Stimulated activated CD4-positive, alpha-beta T cell treated with anti-CD3 and anti-CD28 coated beads, Interleukin-2, amount 100 ng/mL, for 48 hours (primary cell): ENCODE measurements at regions not wholly inside any gene's neighbourhood (a gene's known extent, or its start where the extent isn't known, plus 50 kb on each side); places are given as distances from the start of the nearest gene placed in this dataset.
"Not testable (repeated sequence)": the region's sequence is repeated elsewhere in the genome, so short reads cannot be mapped to it uniquely, and the experiment has no call there.

Experiments used
- DNase-seq, 2 donors: peaks; one replicate each; pipeline ENCODE4 v3.0.0-alpha.2; 2020

DNA sequence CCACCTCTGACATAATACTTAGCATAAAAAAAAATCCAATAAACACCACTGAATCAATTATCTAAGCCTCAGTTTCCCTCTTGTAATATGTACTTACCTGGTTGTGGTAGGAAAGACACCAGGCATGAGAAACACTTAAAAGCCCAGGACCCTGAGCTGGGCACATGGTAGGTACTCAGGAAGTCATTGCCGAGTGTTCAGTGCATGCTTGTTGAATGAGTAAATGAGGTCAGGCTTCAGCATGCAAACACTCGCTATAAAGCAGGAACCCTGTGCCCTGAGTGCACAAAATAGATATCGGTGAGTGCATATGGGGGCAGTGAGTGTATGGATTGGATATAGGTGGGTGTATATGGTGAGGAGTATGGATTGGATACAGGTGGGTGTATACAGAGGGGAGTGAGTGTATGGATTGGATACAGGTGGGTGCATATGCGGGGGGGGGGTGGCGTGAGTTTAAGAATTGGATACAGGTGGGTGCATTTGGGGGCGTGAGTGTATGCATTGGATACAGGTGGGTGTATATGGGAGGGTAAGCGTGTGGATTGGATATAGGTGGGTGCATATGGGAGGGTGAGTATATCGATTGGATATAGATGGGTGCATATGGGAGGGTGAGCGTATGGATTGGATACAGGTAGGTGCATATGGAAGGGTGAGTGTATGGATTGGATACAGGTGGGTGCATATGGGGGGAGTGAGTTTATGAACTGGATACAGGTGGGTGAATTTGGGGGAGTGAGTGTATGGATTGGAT lies 194.3 kb upstream of the MSX2 start:
- DNase-seq = no peak

- no peak for DNase-seq
These were observed 192.6 kb upstream of the MSX2 start for GRCh38 chr5:174531782-174532191.

DNA sequence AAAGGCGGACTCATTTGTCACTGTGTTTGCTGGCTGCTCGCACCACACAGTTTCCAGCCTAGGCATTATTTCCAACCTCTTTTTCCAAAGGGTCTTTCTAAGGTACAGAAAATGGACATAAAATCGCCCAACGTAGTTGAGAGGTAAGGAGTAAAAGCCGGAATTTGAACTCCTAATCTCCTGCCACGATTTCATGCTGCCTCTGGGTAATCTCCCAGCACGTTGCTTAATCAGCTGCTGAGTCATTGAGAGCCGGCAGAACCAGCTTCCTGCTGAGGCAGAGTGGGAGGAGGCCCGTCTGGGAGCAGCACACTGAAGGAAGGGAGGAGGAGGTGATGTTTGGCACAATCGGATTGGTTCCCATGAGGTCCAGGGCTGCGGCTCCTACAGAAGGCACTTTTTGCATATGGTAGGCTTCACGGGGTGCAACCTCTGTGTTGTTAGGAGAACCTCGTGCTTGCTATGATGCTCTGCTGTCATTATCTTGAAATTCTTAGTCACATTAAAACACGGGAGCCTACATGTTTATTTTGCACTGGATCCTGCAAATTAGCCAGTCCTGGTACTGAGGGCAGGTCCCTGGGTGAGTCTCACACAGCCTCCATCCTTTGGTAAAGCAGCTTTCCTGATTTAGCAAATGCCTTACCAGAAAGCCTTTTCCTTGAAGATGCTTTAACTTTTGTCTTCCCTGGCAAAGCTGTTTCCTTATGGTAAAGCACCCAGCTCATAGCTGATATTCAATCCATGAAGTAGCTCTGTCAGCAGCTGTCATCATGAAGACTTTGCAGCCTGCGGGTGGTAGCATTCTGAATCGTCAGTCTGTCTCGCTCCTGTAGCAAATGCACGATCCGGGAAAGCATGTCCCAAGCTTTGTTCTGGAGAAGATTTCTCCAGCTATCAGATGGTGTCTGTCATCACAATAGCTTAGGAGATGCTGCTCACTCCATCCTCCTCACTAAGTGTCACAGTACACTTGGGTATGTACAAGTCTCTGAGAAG lies 191.6 kb upstream of the MSX2 start:
- DNase-seq = peak in 1 of 2 donors; percentile 4

DNA sequence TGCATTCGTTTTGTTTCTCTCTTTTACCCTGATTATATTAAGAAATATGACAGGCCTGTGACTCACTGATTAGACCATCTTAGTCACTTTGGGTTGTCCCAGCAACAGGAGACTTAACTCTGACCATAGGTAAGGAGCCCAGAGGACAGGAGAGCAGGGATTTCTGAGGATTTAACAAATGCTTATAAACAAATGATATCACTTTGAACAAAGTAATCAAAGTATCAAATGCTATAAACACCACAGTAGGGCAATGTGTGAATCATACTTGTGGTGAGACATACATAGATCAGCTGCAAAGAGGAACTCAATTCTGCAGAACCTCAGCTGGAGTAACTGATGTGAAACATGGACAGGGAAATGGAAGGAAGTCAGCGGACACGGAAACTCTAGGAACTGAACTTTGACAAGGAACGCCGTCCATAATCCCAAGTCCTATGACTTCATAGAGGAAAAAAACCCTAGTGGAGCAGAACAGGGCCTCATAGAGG lies 190.6 kb upstream of the MSX2 start:
- no peak for DNase-seq

DNA sequence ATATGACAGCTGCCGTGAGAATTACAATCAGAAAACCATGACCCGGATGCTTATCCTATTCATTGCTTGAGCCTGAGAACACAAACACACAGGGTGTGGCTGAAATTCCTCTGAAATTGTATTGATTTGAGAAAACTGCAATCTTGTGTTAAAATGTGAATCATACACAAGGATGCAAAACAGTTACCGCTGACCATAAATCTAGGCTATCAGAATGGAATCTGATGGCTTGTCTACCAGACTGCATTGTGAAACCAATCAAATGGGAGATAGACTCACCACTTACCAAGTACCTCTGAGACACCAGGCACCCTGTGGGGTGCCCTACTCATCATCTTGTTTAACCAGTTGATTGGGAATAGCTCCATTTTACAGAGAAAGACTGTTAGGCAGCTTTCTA lies 188.7 kb upstream of the MSX2 start:
- DNase-seq = no peak

- DNase-seq = not testable (repeated sequence)
These were observed 184.6 kb upstream of the MSX2 start for GRCh38 chr5:174539823-174540222.

- no peak for DNase-seq
These were observed 182.3 kb upstream of the MSX2 start for GRCh38 chr5:174542037-174542436.

- DNase-seq = no peak
These were observed 181.9 kb upstream of the MSX2 start for GRCh38 chr5:174542471-174542870.

DNA sequence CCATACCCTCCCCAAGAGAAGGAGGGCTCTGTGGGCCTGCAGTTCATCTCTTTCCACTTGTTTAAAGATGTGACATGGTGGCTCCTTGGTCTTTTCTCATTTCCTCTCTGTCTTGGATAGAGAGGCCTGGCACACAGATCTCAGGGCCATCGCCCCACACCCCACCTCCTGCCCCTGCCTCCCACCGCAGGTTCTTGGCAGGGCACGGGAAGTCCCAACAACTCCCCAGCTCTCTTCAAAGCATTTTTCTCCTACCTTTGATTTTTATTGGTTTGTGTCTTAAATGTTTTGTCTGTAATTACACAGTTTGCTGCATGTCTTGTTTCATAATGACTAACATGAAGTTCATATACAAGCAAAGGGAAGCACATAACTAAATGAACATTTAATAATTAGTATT lies 178.5 kb upstream of the MSX2 start:
- no peak for DNase-seq

GRCh38 chr5:174547814-174548213 lies 176.6 kb upstream of the MSX2 start:
- no peak for DNase-seq

DNA sequence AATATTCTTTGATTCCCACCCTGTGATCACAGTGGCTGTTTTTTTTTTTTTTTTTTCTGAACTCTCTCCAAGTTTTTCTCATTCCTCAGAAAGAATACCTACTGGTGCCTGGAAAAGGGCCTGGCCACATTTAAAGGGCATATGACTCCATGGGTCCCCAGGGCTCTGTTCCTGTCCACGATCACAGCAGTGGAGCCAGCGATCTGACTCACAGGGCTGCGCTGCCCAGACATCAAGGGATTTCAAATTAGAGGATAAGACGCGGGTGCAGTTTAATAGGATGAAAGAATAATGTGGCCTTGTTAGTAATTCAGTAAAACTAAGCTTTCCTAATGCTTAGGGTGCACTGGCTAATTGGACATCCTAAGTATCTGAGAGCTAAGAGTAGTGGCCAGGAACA lies 175.1 kb upstream of the MSX2 start:
- no peak for DNase-seq

- DNase-seq = no peak
These were observed 174.4 kb upstream of the MSX2 start for GRCh38 chr5:174550026-174550425.

- DNase-seq = no peak
These were observed 172.0 kb upstream of the MSX2 start for GRCh38 chr5:174552428-174552827.

DNA sequence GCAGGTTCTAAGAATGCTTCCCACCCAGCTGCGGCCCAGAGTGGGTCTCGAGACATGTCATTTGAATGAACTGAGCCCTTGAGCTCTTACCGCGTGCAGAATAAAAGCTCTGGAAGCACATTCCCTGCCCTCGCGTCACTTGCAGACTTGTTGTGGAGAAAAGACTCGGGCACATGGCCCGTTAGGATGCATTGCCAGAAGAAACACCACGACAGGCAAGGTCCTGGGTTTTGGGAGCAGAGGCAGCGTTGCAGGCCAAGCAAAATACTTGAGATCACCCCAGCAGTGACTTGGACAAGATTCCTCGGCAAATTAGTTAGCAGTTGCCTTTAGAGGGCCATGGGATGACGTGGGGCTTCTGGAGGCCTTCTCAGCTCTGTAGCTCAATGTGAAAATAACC lies 170.8 kb upstream of the MSX2 start:
- no peak for DNase-seq

GRCh38 chr5:174555726-174556125 lies 168.7 kb upstream of the MSX2 start:
- no peak for DNase-seq

GRCh38 chr5:174556756-174557155 lies 167.6 kb upstream of the MSX2 start:
- no peak for DNase-seq

DNA sequence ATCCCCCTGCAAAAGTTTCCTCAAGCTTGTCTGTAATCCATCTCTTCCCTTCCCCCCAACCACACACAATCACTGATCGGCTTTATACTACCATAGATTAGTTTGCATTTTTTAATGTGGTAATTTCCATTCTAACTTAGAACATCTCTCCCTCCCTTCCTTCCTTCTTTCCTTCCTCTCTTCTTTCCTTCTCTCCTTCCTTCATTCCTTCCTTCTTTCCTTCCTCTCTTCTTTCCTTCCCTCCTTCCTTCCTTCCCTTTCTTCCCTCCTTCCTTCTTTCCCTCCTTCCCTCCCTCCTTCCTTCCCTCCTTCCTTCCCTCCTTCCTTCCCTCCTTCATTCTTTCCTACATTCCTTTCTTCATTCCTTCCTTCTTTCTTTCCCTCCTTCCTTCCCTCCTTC lies 166.2 kb upstream of the MSX2 start:
- no peak for DNase-seq

DNA sequence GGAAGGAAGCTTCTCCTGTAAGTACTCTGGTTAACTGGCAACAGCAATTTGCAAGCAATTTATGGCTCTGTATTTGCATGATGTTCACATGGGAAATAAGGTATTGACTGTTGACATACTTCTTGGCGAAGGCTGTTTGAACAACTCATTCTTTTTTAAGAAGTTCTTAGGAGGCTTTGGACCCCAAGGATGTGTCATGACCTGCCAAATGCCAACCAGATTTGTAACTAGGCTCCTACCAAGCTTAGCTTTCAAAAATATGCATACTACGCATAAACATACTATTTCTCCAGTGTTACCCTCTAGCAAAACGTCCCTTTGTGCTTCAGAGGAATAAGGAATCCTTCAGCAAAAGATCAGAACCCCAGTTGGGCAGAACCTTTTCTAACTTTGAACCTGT lies 165.2 kb upstream of the MSX2 start:
- no peak for DNase-seq

- no peak for DNase-seq
These were observed 164.8 kb upstream of the MSX2 start for GRCh38 chr5:174559566-174560090.

DNA sequence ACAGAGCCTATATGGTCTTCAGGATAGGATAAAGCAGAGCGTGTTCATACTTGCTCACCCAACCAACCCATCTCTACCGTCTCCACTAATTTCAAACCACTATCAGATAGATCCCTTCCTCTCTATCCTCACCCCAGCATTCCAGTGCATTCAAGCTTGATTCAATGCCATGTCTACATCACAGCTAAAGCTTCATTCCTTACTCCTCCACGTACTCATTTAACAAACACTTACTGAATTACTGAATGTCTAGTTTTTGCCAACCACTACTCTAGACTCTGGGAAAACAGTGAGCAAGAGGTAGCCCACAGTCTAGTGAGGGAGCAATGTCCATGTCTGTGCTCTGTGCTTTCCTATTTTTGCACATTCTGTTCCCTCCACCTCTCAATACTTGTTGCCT lies 163.5 kb upstream of the MSX2 start:
- no peak for DNase-seq

DNA sequence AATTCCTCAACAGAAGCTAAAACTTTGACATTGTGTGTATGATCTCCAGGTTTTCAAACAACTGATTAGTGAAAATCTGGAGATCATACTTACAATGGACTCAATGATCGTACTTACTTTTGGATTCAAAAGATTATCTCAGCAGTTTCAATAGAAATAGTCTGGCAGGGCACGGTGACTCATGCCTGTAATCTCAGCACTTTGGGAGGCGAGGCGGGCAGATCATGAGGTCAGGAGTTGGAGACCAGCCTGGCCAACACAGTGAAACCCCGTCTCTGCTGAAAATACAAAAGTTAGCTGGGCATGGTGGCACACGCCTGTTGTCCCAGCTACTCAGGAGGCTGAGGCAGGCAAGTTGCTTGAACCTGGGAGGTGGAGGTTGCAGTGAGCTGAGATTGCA lies 161.3 kb upstream of the MSX2 start:
- not testable (repeated sequence) for DNase-seq

DNA sequence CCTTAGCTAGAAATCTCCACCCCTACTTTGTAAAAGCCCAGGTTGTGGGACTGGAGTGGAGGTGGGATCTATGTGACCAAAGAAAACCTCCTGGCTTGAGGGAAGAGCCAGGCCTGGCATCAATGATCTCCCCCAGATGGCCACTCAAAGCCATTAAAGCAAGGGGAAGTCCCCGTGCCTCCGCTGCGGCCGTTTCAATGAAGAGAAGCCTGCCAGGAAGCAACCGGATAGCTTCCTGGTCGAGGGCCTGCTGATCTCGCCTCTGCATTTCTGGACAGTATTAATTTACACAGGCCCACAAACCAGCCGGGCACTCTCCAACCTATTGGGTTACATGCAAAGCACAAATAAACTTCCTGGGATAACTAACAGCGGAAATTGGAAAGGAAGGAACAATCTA lies 160.5 kb upstream of the MSX2 start:
- no peak for DNase-seq

- no peak for DNase-seq
These were observed 156.8 kb upstream of the MSX2 start for GRCh38 chr5:174567506-174568141.
